Thoracic aorta (tissue), 2 donors: ENCODE measurements at regions not wholly inside any gene's neighbourhood (a gene's known extent, or its start where the extent isn't known, plus 50 kb on each side); places are given as distances from the start of the nearest gene placed in this dataset.

Experiments used
- ATAC-seq: fragments of 150-250 bp; one replicate; pipeline ENCODE4 v1.8.0; 2017; ENCODE audit warnings: low read depth; ENCODE audit not compliant: insufficient number of reproducible peaks, low FRiP score
- DNase-seq: peaks from one replicate; pipeline ENCODE4 v3.0.0-alpha.2; 2020; ENCODE audit warnings: low spot score
- H3K27ac ChIP-seq, 2 donors: fragments of 200-600 bp; sonication (generic); 1 replicate in 1 of 2; 2 replicates in 1 of 2; pipeline ENCODE4 v1.5.1; 2016; ENCODE audit warnings: mild to moderate bottlenecking in 2 of 2, moderate library complexity in 2 of 2
- H3K27me3 ChIP-seq: fragments of 200-600 bp; sonication (generic); replicated peaks from 2 replicates; pipeline ENCODE4 v1.6.0; 2016; ENCODE audit warnings: mild to moderate bottlenecking; ENCODE audit not compliant: insufficient read depth
- H3K36me3 ChIP-seq: fragments of 200-600 bp; sonication (generic); one replicate; pipeline ENCODE4 v1.5.1; 2016
- H3K4me1 ChIP-seq, 2 donors: fragments of 200-600 bp; sonication (generic); 1 replicate in 1 of 2; 2 replicates in 1 of 2; pipeline versions ENCODE4 v1.5.1 to v1.6.0; 2016; ENCODE audit warnings: low read depth in 2 of 2, mild to moderate bottlenecking in 1 of 2; ENCODE audit not compliant: control insufficient read depth in 1 of 2
- H3K4me3 ChIP-seq: fragments of 200-600 bp; sonication (generic); 2 replicates; pipeline ENCODE4 v1.5.1; 2016; ENCODE audit warnings: mild to moderate bottlenecking
- H3K9me3 ChIP-seq: fragments of 200-600 bp; sonication (generic); 2 replicates; pipeline ENCODE4 v1.5.1; 2016
- TF ChIP-seq, protein P1 (sequence below): fragments of 200-600 bp; sonication (generic); IDR thresholded peaks from one replicate; pipeline ENCODE4 v1.5.1; 2019; ENCODE audit warnings: antibody characterized with exemption

DNA sequence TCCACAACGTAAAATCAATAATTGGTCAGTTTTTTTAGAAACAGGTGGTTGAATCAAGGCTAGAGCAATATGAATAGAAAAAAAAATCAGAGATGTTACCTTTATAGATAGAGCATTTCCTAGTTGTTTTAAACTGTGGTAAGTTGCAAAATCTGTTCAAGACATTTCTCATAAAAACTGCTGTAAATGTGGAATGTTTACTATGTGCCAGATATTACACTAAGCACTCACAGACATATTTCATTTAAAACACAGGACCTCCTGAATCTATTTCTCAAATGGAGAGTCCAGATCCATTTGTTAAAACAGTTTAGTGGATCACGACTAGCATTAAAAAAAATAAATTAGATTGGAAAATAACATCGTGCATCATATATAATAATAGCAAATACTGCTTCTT lies 570.0 kb upstream of the ZNF608 start:
- Histone ChIP-seq H3K36me3 (no peaks in the 10 kb centered on the region), H3K4me1 (peaks cover 1 to 2% of the 10 kb centered on the region in 2 donors), H3K27ac (no peak overlapping the region), H3K27me3 (no peaks in the 10 kb centered on the region), H3K4me3 (no peak overlapping the region), H3K9me3 (no peaks in the 10 kb centered on the region)
- DNase-seq (no peak), ATAC-seq (no peak)
- TF ChIP-seq, protein P1, sequence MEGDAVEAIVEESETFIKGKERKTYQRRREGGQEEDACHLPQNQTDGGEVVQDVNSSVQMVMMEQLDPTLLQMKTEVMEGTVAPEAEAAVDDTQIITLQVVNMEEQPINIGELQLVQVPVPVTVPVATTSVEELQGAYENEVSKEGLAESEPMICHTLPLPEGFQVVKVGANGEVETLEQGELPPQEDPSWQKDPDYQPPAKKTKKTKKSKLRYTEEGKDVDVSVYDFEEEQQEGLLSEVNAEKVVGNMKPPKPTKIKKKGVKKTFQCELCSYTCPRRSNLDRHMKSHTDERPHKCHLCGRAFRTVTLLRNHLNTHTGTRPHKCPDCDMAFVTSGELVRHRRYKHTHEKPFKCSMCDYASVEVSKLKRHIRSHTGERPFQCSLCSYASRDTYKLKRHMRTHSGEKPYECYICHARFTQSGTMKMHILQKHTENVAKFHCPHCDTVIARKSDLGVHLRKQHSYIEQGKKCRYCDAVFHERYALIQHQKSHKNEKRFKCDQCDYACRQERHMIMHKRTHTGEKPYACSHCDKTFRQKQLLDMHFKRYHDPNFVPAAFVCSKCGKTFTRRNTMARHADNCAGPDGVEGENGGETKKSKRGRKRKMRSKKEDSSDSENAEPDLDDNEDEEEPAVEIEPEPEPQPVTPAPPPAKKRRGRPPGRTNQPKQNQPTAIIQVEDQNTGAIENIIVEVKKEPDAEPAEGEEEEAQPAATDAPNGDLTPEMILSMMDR = no peak

DNA sequence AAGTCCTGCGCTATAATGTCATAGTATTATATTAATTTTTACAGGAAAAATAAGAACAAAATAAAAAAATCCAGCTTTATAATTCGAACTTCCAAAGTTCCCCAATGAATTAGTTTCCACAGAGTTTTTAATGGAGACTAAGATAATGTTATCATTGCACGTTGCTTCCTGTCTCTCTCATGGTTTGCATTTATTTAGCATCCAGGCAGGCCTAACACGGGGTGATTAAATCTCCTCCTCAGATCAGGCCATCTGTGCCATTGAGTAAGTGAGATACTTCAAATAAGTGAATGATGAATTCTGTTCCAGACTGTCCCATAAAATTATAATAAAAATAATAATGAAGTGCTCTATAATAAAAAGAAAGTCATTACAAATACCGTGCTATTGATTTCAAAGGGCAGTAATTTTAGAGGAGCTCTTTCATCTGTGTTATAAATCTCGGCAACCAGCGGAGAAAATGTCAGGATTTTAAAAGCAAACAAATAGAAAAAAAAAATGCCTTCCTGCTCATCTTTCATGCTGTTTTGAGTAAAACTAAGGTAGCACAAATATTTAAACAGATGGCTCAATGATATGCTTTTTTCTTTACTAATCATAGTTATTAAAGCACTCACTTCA lies 570.6 kb upstream of the ZNF608 start:
- Histone ChIP-seq H3K36me3 (no peaks in the 10 kb centered on the region), H3K27me3 (no peaks in the 10 kb centered on the region), H3K4me1 (no peaks in the 10 kb centered on the region), H3K27ac (no peak overlapping the region), H3K4me3 (no peak overlapping the region), H3K9me3 (no peaks in the 10 kb centered on the region)
- TF ChIP-seq, protein P1 = no peak
- no peak for ATAC-seq
- DNase-seq = no peak

- Histone ChIP-seq H3K27ac (no peak overlapping the region), H3K27me3 (no peaks in the 10 kb centered on the region), H3K9me3 (no peaks in the 10 kb centered on the region), H3K4me3 (no peak overlapping the region), H3K36me3 (no peaks in the 10 kb centered on the region), H3K4me1 (no peaks in the 10 kb centered on the region)
- no peak for ATAC-seq
- TF ChIP-seq, protein P1 = no peak
- no peak for DNase-seq
These were observed 571.1 kb upstream of the ZNF608 start for GRCh38 chr5:125317536-125317995.

- no peak for DNase-seq
- H3K4me1 ChIP-seq = no peaks in the 10 kb centered on the region
- ATAC-seq = no peak
- H3K9me3 ChIP-seq = no peaks in the 10 kb centered on the region
- TF ChIP-seq, protein P1 = no peak
- no peaks in the 10 kb centered on the region for H3K27me3 ChIP-seq
- H3K4me3 ChIP-seq = no peak overlapping the region
- no peaks in the 10 kb centered on the region for H3K36me3 ChIP-seq
- no peak overlapping the region for H3K27ac ChIP-seq
These were observed 575.2 kb upstream of the ZNF608 start for GRCh38 chr5:125321654-125322053.

- no peak for ATAC-seq
- TF ChIP-seq, protein P1 = no peak
- H3K36me3 ChIP-seq = no peaks in the 10 kb centered on the region
These were observed 577.2 kb upstream of the ZNF608 start for GRCh38 chr5:125323613-125324012.

More at GRCh38 chr5:125323613-125324012, 577.2 kb upstream of the ZNF608 start:
- no peaks in the 10 kb centered on the region for H3K9me3 ChIP-seq
- H3K27me3 ChIP-seq = no peaks in the 10 kb centered on the region
- no peaks in the 10 kb centered on the region for H3K4me1 ChIP-seq
- no peak overlapping the region for H3K27ac ChIP-seq
- no peak overlapping the region for H3K4me3 ChIP-seq
- DNase-seq = no peak
